ENCODE measurements at regions not wholly inside any gene's neighbourhood (a gene's known extent, or its start where the extent isn't known, plus 50 kb on each side); places are given as distances from the start of the nearest gene placed in this dataset.

DNA sequence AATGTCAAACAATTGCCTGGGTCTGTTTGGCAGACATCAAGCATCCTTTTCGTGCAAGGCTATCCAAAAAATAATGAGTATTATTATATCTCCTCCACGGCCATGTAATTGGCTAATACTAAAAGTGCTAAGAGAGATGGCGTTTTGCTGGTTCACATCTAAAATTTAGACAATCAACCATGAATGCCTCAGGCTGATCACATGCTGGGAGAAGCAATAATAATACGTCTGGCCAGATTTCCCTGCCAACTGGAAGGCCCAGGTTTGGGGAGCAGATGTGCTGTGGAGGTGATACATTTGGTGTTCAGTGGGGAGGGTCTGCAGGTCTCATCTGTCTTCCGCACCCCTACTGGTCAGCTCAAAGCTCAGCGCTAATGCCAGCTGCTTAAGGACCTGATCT is 60.3 kb upstream of the CREB1 start:
- TF ChIP-seq, protein P1, sequence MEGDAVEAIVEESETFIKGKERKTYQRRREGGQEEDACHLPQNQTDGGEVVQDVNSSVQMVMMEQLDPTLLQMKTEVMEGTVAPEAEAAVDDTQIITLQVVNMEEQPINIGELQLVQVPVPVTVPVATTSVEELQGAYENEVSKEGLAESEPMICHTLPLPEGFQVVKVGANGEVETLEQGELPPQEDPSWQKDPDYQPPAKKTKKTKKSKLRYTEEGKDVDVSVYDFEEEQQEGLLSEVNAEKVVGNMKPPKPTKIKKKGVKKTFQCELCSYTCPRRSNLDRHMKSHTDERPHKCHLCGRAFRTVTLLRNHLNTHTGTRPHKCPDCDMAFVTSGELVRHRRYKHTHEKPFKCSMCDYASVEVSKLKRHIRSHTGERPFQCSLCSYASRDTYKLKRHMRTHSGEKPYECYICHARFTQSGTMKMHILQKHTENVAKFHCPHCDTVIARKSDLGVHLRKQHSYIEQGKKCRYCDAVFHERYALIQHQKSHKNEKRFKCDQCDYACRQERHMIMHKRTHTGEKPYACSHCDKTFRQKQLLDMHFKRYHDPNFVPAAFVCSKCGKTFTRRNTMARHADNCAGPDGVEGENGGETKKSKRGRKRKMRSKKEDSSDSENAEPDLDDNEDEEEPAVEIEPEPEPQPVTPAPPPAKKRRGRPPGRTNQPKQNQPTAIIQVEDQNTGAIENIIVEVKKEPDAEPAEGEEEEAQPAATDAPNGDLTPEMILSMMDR (IDR thresholded peaks at IDR 0.05): no peak
- TF ChIP-seq POLR2AphosphoS5 (IDR thresholded peaks at IDR 0.05): no peak
- no peak for TF ChIP-seq EP300 (IDR thresholded peaks at IDR 0.05)
